Esophagus muscularis mucosa (tissue), 4 donors: ENCODE measurements at regions not wholly inside any gene's neighbourhood (a gene's known extent, or its start where the extent isn't known, plus 50 kb on each side); places are given as distances from the start of the nearest gene placed in this dataset.
"Not testable (repeated sequence)": the region's sequence is repeated elsewhere in the genome, so short reads cannot be mapped to it uniquely, and the experiment has no call there.

Experiments
- DNase-seq: peaks from one replicate; pipeline ENCODE4 v3.0.0-alpha.2; 2017; ENCODE audit errors: extremely low spot score
- H3K27ac ChIP-seq, 4 donors: fragments of 200-600 bp; sonication (generic); replicated peaks in 1 of 4; 1 replicate in 3 of 4; 2 replicates in 1 of 4; pipeline ENCODE4 v1.5.1; 2016 to 2019; ENCODE audit warnings: mild to moderate bottlenecking in 1 of 4
- H3K27me3 ChIP-seq, 4 donors: fragments of 200-600 bp; sonication (generic); one replicate each; pipeline versions ENCODE4 v1.5.1 to v1.6.0; 2016 to 2019
- H3K36me3 ChIP-seq, 4 donors: fragments of 200-600 bp; sonication (generic); one replicate each; pipeline ENCODE4 v1.5.1; 2016 to 2019
- H3K4me1 ChIP-seq, 4 donors: fragments of 200-600 bp; sonication (generic); one replicate each; pipeline ENCODE4 v1.5.1; 2016 to 2019
- H3K4me3 ChIP-seq, 4 donors: fragments of 200-600 bp; sonication (generic); 1 replicate in 2 of 4; 2 replicates in 2 of 4; pipeline ENCODE4 v1.5.1; 2016 to 2019; ENCODE audit warnings: mild to moderate bottlenecking in 4 of 4, moderate library complexity in 1 of 4
- H3K9me3 ChIP-seq, 4 donors: fragments of 200-600 bp; sonication (generic); 1 replicate in 3 of 4; 2 replicates in 1 of 4; pipeline ENCODE4 v1.5.1; 2016 to 2019
- EP300 ChIP-seq: sonication (generic); formaldehyde crosslinking; IDR thresholded peaks from one replicate; pipeline ENCODE4 v1.6.1; 2017; ENCODE audit warnings: antibody characterized with exemption
- POLR2A ChIP-seq: fragments of 450-650 bp; IDR thresholded peaks from one replicate; pipeline ENCODE4 v1.6.1; 2017; ENCODE audit warnings: antibody characterized with exemption, moderate library complexity, mild to moderate bottlenecking, low read depth
- POLR2AphosphoS5 ChIP-seq, 2 donors: sonication (generic); formaldehyde crosslinking; IDR thresholded peaks; one replicate each; pipeline ENCODE4 v1.6.1; 2017; ENCODE audit warnings: antibody characterized with exemption in 2 of 2
- WGBS: methylation state at CpG from one replicate; pipeline ENCODE4 v1.1.5; 2018; 5-methylcytosine and 5-hydroxymethylcytosine counted together
- intact Hi-C: fragments of 100-400 bp; cut with DNase I; formaldehyde crosslinking; loops from one replicate; pipeline ENCODE4 v1.15.1; 2023
- TF ChIP-seq, protein P1 (sequence below), 3 experiments: fragments of 200-600 bp in 2 of 3; fragments of 450-650 bp in 1 of 3; sonication (generic) in 2 of 3; IDR thresholded peaks; one replicate each; pipeline ENCODE4 v1.5.1; 2017 to 2019; ENCODE audit warnings: antibody characterized with exemption in 3 of 3, mild to moderate bottlenecking in 2 of 3, moderate library complexity in 1 of 3

DNA sequence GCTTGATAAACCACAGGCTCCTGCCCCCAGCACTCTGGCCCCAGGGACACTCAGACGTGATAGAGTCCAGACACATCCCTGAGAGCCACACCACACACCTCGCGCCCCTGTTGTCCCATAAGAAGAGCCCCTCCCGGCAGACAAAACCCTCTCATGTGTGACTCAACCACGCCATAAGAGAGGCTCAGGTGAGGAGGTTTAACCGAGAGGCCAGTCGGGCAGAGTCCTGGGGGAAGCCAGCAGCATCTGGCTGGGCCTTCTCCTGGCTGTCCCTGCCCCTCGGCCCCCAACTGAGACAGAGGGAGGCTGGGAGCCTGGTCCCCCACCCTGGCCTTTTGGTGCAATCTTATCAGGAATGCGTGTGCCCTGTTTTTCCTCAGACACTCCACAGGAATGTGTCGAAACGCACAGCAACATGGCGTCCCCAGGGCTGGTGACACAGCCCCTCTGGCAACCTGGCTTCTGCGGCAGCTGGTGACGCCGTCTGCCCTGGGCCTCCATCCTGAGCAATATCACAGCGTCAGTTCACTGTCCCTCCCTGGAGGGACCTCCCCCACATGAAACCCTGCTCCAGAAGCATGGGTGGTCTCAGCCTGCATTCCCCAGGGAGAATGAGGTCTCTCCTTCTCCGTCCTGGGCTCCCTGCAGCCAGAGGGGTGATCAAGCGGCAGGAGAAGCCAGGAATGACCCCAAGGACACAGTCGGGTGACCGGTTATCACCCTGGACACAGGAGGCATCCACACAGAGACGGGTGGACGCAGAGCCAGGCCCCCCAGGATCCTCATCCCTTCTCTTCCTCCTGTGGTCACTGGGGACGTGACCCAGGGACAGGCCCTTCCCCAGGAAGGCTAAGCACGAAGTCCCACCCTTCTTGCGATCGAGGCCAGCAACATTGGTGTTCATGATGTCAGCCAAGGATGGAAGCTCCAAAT, 156.6 kb upstream of the AFDN start:
- no peaks in the 10 kb centered on the region for H3K36me3 ChIP-seq
- peaks cover 0 to 4% (median 0%) of the 10 kb centered on the region in 4 donors for H3K27me3 ChIP-seq
- no peaks in the 10 kb centered on the region for H3K9me3 ChIP-seq
- intact Hi-C loops, result no loop called here
- H3K27ac ChIP-seq, result no peak overlapping the region
- H3K4me3 ChIP-seq, result no peak overlapping the region
- DNase-seq, result no peak
- WGBS, result 95% methylated on average over 20 of the region's 26 CpGs
- no peak for TF ChIP-seq POLR2A
- TF ChIP-seq POLR2AphosphoS5 (IDR thresholded peaks at IDR 0.05), result no peak
- TF ChIP-seq EP300, result no peak
- TF ChIP-seq, protein P1, sequence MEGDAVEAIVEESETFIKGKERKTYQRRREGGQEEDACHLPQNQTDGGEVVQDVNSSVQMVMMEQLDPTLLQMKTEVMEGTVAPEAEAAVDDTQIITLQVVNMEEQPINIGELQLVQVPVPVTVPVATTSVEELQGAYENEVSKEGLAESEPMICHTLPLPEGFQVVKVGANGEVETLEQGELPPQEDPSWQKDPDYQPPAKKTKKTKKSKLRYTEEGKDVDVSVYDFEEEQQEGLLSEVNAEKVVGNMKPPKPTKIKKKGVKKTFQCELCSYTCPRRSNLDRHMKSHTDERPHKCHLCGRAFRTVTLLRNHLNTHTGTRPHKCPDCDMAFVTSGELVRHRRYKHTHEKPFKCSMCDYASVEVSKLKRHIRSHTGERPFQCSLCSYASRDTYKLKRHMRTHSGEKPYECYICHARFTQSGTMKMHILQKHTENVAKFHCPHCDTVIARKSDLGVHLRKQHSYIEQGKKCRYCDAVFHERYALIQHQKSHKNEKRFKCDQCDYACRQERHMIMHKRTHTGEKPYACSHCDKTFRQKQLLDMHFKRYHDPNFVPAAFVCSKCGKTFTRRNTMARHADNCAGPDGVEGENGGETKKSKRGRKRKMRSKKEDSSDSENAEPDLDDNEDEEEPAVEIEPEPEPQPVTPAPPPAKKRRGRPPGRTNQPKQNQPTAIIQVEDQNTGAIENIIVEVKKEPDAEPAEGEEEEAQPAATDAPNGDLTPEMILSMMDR (IDR thresholded peaks at IDR 0.05), result no peak
- no peaks in the 10 kb centered on the region for H3K4me1 ChIP-seq

DNA sequence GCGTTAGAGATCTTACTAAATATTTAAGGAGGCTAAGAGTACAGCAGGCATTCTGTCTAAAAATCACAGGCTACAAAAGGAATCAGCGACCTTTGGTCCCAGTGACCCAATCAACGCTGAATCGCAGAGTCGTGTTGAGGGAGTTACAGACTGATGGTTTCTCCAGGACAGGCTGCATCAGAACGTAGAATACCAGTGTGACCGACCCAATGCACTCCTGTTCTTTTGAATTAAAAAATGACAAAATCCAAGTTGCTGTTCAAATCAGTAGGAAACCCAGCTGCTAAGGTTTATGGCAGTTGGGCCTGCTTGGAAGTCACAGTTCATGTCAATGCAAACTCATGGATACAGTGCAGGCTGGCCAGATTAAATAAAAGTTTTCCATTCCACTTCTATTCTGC, 155.8 kb upstream of the AFDN start:
- no peaks in the 10 kb centered on the region for H3K36me3 ChIP-seq
- H3K27me3 ChIP-seq, result peaks cover 0 to 4% (median 0%) of the 10 kb centered on the region in 4 donors
- H3K9me3 ChIP-seq, result no peaks in the 10 kb centered on the region
- peaks cover 0 to 8% (median 2%) of the 10 kb centered on the region in 4 donors for H3K4me1 ChIP-seq
- H3K27ac ChIP-seq, result no peak overlapping the region
- intact Hi-C loops, result no loop called here
- TF ChIP-seq EP300 (no peak), POLR2AphosphoS5 (IDR thresholded peaks at IDR 0.05) (no peak), POLR2A (no peak)
- TF ChIP-seq, protein P1 (IDR thresholded peaks at IDR 0.05), result no peak
- WGBS, result 90% methylated on average over 7 of the region's 7 CpGs
- no peak for DNase-seq
- H3K4me3 ChIP-seq, result no peak overlapping the region

DNA sequence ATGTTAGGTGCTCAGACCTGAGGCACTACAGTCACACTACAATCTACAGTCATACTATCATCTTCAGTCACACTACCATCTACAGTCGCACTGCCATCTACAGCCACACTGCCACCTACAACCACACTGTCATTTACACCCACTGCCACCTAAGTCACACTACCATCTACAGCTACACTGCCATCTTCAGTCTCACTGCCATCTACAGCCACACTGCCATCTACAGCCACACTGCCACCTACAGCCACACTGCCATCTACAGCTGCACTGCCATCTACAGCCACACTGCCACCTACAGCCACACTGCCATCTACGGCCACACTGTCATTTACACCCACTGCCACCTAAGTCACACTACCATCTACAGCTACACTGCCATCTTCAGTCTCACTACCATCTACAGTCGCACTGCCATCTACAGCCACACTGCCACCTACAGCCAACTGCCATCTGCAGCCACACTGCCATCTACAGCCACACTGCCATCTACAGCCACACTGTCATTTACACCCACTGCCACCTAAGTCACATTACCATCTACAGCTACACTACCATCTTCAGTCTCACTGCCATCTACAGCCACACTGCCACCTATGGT, 155.2 kb upstream of the AFDN start:
- H3K9me3 ChIP-seq, H3K27me3 ChIP-seq, H3K27ac ChIP-seq, H3K36me3 ChIP-seq, DNase-seq, H3K4me3 ChIP-seq, intact Hi-C loops: not testable (repeated sequence)
- 81% methylated on average over 3 of the region's 3 CpGs for WGBS
- TF ChIP-seq, protein P1 (IDR thresholded peaks at IDR 0.05), result peak in 1 of 3 experiments; percentile 4
- H3K4me1 ChIP-seq, result peaks cover 0 to 13% (median 8%) of the 10 kb centered on the region in 4 donors

DNA sequence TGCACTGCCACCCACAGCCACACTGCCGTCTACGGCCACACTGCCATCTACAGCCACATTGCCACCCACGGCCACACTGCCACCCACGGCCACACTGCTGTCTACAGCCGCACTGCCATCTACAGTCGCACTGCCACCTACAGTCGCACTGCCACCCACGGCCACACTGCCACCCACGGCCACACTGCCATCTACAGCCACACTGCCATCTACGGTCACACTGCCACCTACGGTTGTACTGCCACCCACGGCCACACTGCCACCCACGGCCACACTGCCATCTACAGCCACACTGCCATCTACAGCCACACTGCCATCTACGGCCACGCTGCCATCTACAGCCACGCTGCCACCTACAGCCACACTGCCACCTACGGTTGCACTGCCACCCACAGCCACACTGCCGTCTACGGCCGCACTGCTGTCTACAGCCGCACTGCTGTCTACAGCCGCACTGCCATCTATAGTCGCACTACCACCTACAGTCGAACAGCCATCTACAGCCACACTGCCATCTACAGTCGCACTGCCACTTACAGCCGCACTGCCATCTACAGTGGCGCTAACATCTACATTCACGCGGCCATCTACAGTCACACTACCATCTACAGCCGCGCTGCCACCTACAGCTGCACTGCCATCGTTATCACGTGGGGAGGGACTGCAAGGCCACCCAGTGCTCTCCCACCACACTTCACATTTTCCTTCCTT, 154.6 kb upstream of the AFDN start:
- no peak overlapping the region for H3K4me3 ChIP-seq
- H3K4me1 ChIP-seq, result peaks cover 0 to 18% (median 13%) of the 10 kb centered on the region in 4 donors
- DNase-seq, result no peak
- intact Hi-C loops, result no loop called here
- peaks cover 0 to 4% (median 0%) of the 10 kb centered on the region in 4 donors for H3K27me3 ChIP-seq
- no peaks in the 10 kb centered on the region for H3K9me3 ChIP-seq
- H3K36me3 ChIP-seq, result no peaks in the 10 kb centered on the region
- TF ChIP-seq POLR2AphosphoS5 (IDR thresholded peaks at IDR 0.05), result no peak
- TF ChIP-seq, protein P1 (IDR thresholded peaks at IDR 0.05), result no peak
- no peak for TF ChIP-seq EP300
- TF ChIP-seq POLR2A, result no peak
- WGBS, result 91% methylated on average over 33 of the region's 33 CpGs
- H3K27ac ChIP-seq, result no peak overlapping the region
